HEK293T (cell line): ENCODE measurements at regions not wholly inside any gene's neighbourhood (a gene's known extent, or its start where the extent isn't known, plus 50 kb on each side); places are given as distances from the start of the nearest gene placed in this dataset.
"Not testable (repeated sequence)": the region's sequence is repeated elsewhere in the genome, so short reads cannot be mapped to it uniquely, and the experiment has no call there.

Source experiments
- CTCF ChIA-PET: fragments of 350-600 bp; formaldehyde crosslinking; extraction: SDS; loops from one replicate; lab custom pipeline; 2021; ENCODE audit warnings: antibody characterized with exemption, inconsistent platforms; lab: Yijun Ruan, JAX
- POLR2A ChIA-PET: fragments of 350-600 bp; formaldehyde crosslinking; extraction: SDS; loops from one replicate; lab custom pipeline; 2020; ENCODE audit warnings: antibody characterized with exemption, inconsistent platforms; lab: Yijun Ruan, JAX
- DNase-seq: peaks from one replicate; pipeline ENCODE4 v3.0.0; 2012; ENCODE audit warnings: mixed read lengths; ENCODE audit errors: extremely low spot score
- ARNT ChIP-seq: fragments of 450-650 bp; IDR thresholded peaks from 2 replicates; pipeline ENCODE4 v1.6.1; 2017; ENCODE audit warnings: mild to moderate bottlenecking
- BHLHE40 ChIP-seq: fragments of 450-650 bp; IDR thresholded peaks from 2 replicates; pipeline ENCODE4 v1.6.1; 2016; ENCODE audit warnings: mild to moderate bottlenecking, moderate library complexity, borderline replicate concordance
- CTBP1 ChIP-seq: fragments of 450-650 bp; IDR thresholded peaks from 2 replicates; pipeline ENCODE4 v1.6.1; 2016; ENCODE audit warnings: borderline replicate concordance
- ELF4 ChIP-seq: fragments of 450-650 bp; IDR thresholded peaks from 2 replicates; pipeline ENCODE4 v1.6.1; 2017; ENCODE audit warnings: antibody characterized with exemption
- FOXA1 ChIP-seq: fragments of 450-650 bp; IDR thresholded peaks from 2 replicates; pipeline ENCODE4 v1.6.1; 2016; ENCODE audit warnings: mild to moderate bottlenecking
- FOXK2 ChIP-seq: fragments of 450-650 bp; IDR thresholded peaks from 2 replicates; pipeline ENCODE4 v1.6.1; 2016; ENCODE audit warnings: mild to moderate bottlenecking
- FOXM1 ChIP-seq: fragments of 450-650 bp; IDR thresholded peaks from 2 replicates; pipeline ENCODE4 v1.6.1; 2017; ENCODE audit warnings: mild to moderate bottlenecking, borderline replicate concordance
- HDGF ChIP-seq: fragments of 450-650 bp; IDR thresholded peaks from 2 replicates; pipeline ENCODE4 v1.6.1; 2017; ENCODE audit warnings: antibody characterized with exemption, borderline replicate concordance
- L3MBTL2 ChIP-seq: fragments of 450-650 bp; conservative IDR thresholded peaks from 2 replicates; pipeline ENCODE4 v1.6.1; 2016; ENCODE audit warnings: mild to moderate bottlenecking
- LEF1 ChIP-seq: fragments of 450-650 bp; IDR thresholded peaks from 2 replicates; pipeline ENCODE4 v1.6.1; 2017; ENCODE audit warnings: mild to moderate bottlenecking, borderline replicate concordance
- NFRKB ChIP-seq: fragments of 450-650 bp; IDR thresholded peaks from 2 replicates; pipeline ENCODE4 v1.6.1; 2016; ENCODE audit warnings: mild to moderate bottlenecking, moderate library complexity
- SP1 ChIP-seq: fragments of 450-650 bp; IDR thresholded peaks from 2 replicates; pipeline ENCODE4 v1.6.1; 2017
- SUZ12 ChIP-seq: fragments of 450-650 bp; IDR thresholded peaks from 2 replicates; pipeline ENCODE4 v1.6.1; 2016; ENCODE audit warnings: mild to moderate bottlenecking
- TARDBP ChIP-seq: fragments of 450-650 bp; IDR thresholded peaks from 2 replicates; pipeline ENCODE4 v1.6.1; 2016
- ZNF384 ChIP-seq: fragments of 450-650 bp; IDR thresholded peaks from 2 replicates; pipeline ENCODE4 v1.6.1; 2016
- TF ChIP-seq, protein P1 (sequence below): fragments of 450-650 bp; IDR thresholded peaks from 2 replicates; pipeline ENCODE4 v1.6.1; 2016

DNA sequence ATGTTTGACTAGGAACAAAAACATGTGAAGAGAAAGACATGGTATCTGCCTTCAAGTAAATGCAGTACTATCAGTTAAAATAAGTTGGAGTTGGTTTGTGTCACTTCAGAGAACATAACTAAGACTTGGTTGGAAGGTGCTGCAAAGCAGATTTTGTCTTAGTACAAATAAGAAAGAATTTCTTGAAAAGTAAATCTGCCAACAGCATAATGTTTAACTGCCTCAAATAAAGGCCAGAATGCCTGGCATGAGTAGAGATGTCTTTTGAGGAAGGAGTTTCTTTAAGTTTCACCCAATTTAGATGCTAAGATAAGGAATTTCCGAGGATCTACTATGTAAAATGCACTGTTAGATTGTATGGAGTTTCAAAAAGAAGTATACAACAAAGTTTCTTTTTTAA is 409.7 kb downstream of the PIK3C3 start:
- TF ChIP-seq FOXM1 (no peak), FOXA1 (no peak), LEF1 (no peak), SUZ12 (no peak), BHLHE40 (no peak), ZNF384 (no peak), SP1 (no peak), NFRKB (no peak), HDGF (no peak), ARNT (no peak), TARDBP (no peak), CTBP1 (no peak), FOXK2 (no peak), ELF4 (no peak), L3MBTL2 (no peak)
- TF ChIP-seq, protein P1, sequence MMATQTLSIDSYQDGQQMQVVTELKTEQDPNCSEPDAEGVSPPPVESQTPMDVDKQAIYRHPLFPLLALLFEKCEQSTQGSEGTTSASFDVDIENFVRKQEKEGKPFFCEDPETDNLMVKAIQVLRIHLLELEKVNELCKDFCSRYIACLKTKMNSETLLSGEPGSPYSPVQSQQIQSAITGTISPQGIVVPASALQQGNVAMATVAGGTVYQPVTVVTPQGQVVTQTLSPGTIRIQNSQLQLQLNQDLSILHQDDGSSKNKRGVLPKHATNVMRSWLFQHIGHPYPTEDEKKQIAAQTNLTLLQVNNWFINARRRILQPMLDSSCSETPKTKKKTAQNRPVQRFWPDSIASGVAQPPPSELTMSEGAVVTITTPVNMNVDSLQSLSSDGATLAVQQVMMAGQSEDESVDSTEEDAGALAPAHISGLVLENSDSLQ, result no peak
- ChIA-PET POLR2A (no interaction called here), CTCF (no interaction called here)
- no peak for DNase-seq

DNA sequence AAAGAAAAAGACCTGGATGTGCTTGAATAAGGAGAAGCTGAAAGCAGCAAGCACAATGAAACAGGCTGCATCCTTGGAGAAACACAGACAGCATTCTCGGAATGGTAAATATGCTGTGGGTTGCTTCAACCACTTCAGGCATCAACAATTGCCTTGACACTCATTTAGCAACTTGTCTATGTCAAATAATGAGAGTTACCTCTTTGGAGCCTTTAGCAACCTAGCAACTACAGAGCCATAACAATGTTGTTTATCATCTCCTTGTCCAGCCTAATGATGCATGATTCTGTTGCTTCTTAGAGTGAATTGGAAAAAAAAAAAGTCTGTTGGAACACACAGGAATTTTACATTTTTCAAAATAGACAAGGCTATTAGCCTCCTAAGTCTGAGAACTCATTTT is 410.6 kb downstream of the PIK3C3 start:
- DNase-seq, result no peak
- TF ChIP-seq NFRKB, result no peak
- no peak for TF ChIP-seq ELF4
- no peak for TF ChIP-seq HDGF
- TF ChIP-seq ARNT, result no peak
- no peak for TF ChIP-seq L3MBTL2
- TF ChIP-seq ZNF384, result no peak
- CTCF ChIA-PET, result no interaction called here
- POLR2A ChIA-PET, result no interaction called here

DNA sequence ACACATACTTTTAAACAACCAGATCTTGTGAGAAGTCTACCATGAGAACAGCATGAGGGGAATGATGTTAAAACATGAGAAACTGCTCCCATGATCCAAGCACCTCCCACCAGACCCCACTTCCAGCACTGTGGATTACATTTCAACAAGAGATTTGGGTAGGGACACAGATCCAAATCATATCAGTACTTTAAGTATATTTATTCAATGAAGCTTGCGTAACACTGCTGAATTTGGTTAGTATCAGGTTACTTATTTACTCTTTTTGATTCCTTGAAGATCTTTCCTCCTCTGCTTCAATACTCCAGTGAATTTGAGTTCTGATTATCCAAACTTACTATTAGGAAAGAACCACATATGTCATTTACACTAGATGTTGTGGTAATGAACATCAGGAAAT is 418.6 kb downstream of the PIK3C3 start:
- CTCF ChIA-PET, result no interaction called here
- POLR2A ChIA-PET, result no interaction called here

DNA sequence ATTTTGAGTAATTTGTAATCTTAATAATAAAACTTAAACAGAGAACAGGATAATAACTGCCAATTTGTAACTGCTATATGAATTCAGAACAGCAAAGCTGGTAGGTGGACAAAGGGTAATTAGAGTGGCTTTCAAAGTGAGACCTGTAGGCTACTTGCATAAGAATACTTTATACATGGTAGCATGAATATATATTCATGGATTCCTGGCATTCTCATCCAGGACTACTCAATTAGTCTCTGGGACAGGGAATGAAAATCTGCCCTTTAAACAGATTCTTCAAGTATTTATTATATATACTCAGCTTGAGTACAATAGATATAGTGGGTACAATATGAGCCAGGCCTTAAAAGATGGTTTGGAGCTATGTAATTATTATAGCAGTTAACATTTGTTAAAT is 419.9 kb downstream of the PIK3C3 start:
- CTCF ChIA-PET, result no interaction called here
- POLR2A ChIA-PET, result no interaction called here
- DNase-seq, result no peak
- TF ChIP-seq SUZ12, result no peak
- no peak for TF ChIP-seq FOXK2
- no peak for TF ChIP-seq CTBP1
- TF ChIP-seq, protein P1, result no peak
- no peak for TF ChIP-seq NFRKB
- no peak for TF ChIP-seq TARDBP
- TF ChIP-seq ARNT, result no peak

More for the DNA sequence above, 418.6 kb downstream of the PIK3C3 start:
- TF ChIP-seq TARDBP (no peak), ARNT (no peak), L3MBTL2 (no peak), FOXM1 (no peak), LEF1 (no peak), NFRKB (no peak), FOXA1 (no peak), CTBP1 (no peak), ELF4 (no peak), SUZ12 (no peak), SP1 (no peak), ZNF384 (no peak), HDGF (no peak), FOXK2 (no peak), BHLHE40 (no peak)
- TF ChIP-seq, protein P1, result no peak
- DNase-seq, result no peak

DNA sequence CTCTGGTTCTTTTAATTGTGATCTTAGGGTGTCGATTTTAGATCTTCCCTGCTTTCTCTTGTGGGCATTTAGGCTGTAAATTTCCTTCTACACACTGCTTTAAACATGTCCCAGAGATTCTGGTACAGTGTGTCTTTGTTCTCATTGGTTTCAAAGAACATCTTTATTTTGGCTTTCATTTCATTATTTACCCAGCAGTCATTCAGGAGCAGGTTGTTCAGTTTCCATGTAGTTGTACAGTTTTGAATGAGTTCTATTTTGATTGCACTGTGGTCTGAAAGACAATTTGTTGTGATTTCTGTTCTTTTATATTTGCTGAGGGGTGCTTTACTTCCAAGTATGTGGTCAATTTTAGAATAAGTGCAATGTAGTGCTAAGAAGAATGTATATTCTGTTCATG is 423.8 kb downstream of the PIK3C3 start:
- DNase-seq, POLR2A ChIA-PET, CTCF ChIA-PET: not testable (repeated sequence)

DNA sequence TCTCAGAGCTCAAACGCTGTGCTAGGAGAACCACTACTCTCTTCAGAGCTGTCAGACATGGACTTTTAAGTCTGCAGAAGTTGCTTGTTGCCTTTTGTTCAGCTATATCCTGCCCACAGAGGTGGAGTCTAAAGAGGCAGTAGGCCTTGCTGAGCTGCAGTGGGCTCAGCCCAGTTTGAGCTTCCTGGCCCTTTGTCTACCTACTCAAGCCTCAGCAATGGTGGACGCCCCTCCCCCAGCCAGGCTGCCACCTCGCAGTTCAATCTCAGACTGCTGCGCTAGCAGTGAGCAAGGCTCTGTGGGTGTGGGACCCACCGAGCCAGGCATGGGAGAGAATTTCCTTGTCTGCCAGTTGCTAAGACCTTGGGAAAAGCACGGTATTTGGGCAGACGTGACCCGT is 426.2 kb downstream of the PIK3C3 start:
- CTCF ChIA-PET, DNase-seq, POLR2A ChIA-PET: not testable (repeated sequence)

DNA sequence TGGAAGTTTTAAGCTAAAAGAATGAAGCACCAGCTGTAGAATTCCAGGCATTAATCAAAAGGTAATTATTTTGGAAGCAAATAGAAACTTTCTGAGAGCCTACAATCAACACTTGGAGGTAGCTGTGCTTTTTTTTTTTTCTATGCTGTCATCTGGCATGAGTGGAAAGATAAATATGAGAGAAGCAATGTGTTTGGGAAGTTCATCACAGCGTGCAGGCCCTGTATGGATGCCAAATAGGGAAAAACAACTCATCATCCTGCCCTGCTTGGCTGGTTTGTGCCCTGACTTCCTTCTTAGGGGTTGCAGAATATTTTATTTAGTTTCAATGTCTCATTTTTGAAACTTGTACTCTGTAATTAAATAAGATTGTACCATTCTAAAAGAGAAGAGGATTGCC is 437.4 kb downstream of the PIK3C3 start:
- DNase-seq, result no peak
- ChIA-PET CTCF (no interaction called here), POLR2A (no interaction called here)
- TF ChIP-seq, protein P1, result no peak
- TF ChIP-seq FOXM1, result no peak
- no peak for TF ChIP-seq FOXA1
- no peak for TF ChIP-seq BHLHE40
- TF ChIP-seq NFRKB, result no peak
